NCI-H345 treated with DMSO at 0.1 percent for 48 hours (cell line): ENCODE measurements at regions not wholly inside any gene's neighbourhood (a gene's known extent, or its start where the extent isn't known, plus 50 kb on each side); places are given as distances from the start of the nearest gene placed in this dataset.

Experiments used
- DNase-seq: peaks from one replicate; lab custom pipeline; 2025; ENCODE audit not compliant: unreplicated experiment; lab: John Stamatoyannopoulos, UW

- DNase-seq, result no peak
These were observed 439.1 kb downstream of the FOXG1 start for GRCh38 chr14:29205658-29206057.

- DNase-seq, result no peak
These were observed 449.3 kb downstream of the FOXG1 start for GRCh38 chr14:29215853-29216252.

- peak; percentile 100 for DNase-seq
These were observed 450.0 kb downstream of the FOXG1 start for GRCh38 chr14:29216268-29217232.

DNA sequence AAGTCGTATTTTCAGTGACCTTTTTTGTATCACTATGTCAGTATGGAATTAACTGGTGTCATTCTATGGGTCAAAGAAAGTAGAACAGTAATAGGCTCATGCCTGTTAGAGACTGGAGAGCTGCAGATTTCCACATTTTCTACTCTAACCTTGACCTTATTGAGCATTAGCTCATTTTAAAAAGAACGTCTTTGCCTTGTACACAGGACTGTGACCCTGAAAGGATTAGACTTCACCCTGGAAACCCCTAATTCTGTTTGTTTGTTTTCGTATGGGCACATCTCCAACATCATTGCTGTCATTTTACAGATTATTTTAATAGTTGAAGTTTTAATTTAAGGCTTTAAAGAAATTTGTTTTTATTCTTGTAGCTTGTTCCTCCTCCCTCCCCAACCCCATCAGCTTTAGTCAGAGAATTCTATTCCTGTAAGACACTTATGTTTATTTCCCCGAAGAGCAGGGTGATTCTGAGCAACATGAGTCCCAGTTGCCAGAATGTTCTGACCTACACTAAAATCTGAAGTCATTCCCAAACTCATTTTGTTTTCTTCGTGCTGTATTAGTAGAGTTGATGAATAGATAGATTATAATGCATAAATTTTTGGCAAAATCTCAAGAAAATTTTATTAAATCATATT lies 451.3 kb downstream of the FOXG1 start:
- peak; percentile 37 for DNase-seq

DNA sequence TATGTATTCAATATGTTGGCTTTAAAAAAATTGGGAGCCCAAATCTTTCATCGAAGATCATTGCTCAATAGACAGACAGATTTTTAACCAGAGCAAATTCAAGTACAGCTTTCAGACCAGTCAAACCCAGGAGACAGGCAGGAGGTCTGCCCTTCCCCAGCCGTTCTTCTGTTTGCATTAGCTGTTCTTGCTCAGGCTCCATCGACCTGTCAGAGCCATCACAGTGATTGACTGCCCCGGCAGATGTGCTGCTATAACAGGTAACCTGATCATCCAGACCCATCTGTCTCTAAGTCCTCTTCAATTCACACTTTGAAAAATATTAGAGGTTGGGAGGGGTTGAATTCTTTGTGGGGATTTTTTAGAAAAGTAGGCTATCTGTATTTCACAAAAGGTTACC lies 453.5 kb downstream of the FOXG1 start:
- DNase-seq, result peak; percentile 93

DNA sequence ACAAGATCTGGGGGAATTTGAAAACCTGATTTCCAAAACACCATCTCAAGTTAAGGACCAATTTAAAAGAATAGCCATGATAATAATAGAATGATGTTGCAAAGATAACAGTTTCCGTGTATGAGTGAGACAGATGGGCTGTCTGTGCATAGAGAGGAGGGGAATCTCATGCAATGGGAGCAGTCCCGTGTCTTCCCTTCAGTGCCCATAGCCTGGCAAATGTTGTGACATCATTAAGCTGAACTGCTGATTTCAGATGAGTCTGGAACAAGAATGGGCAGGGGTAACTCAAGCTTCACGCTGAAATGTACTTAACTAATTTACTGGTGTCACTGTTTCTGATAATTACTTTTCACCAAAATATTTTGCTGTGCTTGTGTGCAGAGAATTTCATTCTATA lies 454.0 kb downstream of the FOXG1 start:
- peak; percentile 93 for DNase-seq

DNA sequence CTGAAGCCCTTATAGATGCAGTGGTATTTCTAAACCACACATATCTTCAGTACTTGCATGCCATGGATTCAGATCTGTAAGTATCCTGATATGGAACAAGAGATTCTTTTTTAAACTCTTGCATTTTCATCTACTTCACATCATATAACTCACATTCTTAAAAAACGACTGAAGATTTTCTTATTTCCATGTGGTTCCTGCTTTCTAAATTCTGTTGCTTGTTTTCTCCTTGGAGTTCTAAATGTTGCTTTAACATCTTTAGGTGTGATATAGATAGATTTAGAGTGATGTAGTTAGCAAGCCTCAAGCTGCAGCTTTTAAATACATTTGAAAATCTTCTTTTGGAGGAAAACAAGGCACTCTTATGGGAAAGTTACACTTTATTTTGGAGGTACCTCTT lies 455.4 kb downstream of the FOXG1 start:
- no peak for DNase-seq

DNA sequence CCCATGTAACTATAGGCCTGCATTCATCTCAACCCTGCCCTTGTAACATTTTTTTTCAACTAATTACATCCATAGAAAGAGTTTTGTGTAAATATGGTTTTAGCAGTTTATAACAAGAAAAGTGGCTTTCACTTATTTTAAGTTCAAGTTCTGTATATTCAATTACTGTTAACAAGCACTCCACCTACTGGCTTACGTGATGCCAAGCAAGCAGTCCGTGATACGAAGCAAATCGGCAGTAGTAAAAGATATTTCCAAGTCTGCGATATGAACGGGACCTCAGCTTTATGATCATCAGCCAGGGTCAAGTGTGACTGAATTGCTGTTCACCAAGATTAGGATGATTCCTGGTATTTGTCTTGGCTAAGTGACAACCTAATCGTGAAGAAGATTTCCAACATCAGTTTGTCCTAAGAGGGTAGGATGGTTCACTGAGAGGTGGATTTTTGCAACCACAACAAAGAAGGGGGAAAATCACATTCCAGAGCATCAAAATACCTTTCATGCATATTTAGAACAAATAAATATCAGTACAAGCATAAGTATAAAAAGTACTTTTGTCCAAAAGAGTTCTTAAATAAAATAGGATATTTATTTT lies 456.2 kb downstream of the FOXG1 start:
- DNase-seq, result peak; percentile 46

GRCh38 chr14:29223947-29224346 lies 457.4 kb downstream of the FOXG1 start:
- no peak for DNase-seq

DNA sequence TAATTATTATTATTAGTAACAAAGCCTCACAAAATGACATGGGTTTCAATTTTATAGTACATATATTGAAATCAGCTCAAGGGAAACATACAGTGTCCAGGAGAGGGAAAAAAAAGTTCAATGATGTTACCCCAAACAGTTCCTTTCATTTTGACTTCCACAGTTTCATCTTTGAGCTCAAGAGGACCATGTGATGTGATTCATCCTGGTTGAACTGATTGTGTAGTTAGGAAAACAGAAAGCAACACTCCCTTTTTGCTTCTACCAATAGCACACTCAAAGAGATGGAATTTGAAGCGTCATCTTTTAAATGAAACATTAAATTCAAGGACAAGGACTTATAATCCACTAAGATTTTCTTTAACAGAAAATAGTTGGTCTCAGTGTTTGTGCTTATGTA lies 461.0 kb downstream of the FOXG1 start:
- no peak for DNase-seq

- no peak for DNase-seq
These were observed 465.6 kb downstream of the FOXG1 start for GRCh38 chr14:29232153-29232552.

DNA sequence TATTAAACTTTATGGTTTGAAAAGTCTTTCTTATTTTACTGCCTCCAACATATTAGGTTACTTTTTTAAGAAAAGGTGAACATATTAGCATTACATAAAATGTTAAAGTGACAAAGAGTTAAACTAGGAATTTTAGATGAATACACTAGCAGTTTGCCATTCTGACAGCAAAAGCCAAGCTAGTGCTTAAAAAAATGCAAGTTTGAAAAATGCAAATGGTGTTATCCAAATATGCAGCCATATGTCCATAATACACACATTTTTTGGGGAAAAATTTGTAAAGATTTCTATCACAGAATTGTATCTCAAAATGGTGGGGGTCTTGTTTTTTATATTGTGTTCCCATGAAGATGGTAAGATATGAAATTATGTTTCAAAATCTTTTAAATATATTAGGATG lies 466.1 kb downstream of the FOXG1 start:
- DNase-seq, result no peak

GRCh38 chr14:29233188-29233587 lies 466.6 kb downstream of the FOXG1 start:
- no peak for DNase-seq

DNA sequence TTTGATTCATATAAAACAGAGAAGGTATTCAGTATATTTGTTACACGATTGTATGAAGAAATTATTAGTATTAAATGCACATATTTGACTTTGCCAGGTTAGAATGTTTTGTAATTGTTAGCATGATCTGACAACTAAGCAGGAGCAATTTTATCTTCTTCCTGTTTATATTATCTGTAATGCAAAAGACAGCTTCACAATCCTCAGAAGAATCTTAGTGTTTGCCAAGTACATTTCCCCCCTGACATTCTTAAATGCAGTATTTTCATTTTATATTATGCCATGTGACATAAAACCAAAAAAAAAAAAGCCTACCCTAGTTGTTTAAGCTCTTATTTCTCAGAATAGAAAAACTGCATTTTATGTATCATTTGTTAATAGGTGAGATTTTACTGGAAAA lies 469.4 kb downstream of the FOXG1 start:
- no peak for DNase-seq

DNA sequence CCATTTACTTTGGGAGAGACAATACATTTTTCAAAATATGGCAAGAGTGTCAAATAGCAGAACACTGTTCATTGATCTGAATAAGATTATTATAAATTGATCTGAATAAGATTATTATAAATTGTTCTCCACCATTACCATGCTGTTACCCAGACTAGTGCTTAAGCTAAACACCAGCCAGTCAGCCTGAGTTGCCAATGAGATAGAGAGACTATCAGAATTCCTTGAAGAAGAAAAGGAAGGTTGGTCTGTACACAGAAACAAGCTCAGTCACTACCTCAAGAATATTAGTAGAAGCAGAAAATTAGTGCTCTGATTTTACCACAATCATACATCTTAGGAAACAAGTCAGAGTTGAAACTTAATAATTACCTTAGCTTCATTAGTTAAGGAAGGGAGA lies 469.8 kb downstream of the FOXG1 start:
- DNase-seq, result no peak

- no peak for DNase-seq
These were observed 470.3 kb downstream of the FOXG1 start for GRCh38 chr14:29236848-29237247.

GRCh38 chr14:29240066-29240465 lies 473.5 kb downstream of the FOXG1 start:
- no peak for DNase-seq

DNA sequence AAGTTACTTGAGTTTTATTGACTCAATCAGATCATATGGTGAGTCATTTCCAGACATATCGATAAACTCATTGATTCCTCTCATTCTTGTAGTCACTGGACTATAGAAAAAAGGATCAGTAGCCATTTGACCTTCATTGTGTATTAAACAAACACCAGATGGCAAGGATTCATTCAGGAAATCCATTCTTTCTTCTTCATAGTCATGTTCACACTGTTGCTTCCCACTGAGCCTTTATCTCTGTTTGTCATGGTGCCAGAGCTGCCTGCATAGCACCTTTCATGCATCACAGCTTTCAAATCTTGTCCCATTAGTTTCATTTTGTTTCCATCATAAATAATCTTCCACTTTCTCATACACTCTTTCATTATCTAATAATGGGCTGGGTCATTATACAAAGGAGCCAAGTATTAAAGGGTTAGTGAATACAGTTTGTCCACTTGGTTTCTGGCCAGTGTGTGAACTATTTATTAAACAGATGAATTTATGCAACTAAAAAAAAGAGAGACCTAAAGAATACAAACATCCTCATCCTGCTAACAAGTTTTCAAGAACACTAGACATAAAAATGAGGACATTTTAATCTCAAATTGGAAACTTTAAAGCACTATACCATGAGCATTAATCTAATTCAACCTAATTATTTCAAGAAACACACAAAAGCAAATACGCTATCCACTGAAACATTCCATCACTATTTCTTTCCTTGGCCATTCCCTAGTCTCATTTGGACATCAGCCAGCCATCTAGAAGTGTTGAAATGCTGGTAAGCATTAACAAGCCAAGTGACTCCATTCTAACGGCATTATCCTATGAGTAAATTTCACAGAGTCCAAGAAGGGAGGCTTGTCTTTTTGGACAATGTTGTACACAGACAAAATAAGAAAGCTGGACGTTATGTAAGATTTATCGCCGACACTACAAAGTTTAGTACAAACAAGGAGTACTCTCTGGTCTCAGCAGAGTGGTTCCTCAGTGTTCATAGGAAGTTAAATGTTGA lies 476.5 kb downstream of the FOXG1 start:
- peak; percentile 86 for DNase-seq

- no peak for DNase-seq
These were observed 489.1 kb downstream of the FOXG1 start for GRCh38 chr14:29255692-29256091.

DNA sequence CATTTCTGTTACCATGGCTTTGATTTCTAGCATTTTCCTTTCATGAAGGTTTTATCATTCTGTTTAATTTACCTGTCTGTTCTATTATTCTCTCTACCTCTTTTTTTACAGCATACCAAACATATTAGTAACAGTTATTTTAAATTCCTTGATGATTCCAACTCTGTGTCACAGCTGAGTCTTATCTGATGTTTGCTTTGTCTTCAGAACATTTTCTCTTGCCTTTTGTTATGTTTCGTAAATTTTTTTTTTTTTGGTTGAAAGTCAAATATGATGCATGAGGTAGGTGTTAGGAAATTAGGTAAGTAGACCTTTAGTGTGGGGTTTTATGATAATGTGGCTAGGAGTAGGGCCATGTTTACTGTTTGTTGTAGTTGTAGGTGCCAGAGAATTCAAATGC lies 496.4 kb downstream of the FOXG1 start:
- no peak for DNase-seq

- DNase-seq, result no peak
These were observed 498.3 kb downstream of the FOXG1 start for GRCh38 chr14:29264865-29265264.
